HG02884 (cell line): ENCODE measurements at regions not wholly inside any gene's neighbourhood (a gene's known extent, or its start where the extent isn't known, plus 50 kb on each side); places are given as distances from the start of the nearest gene placed in this dataset.
"Not testable (repeated sequence)": the region's sequence is repeated elsewhere in the genome, so short reads cannot be mapped to it uniquely, and the experiment has no call there.

Source experiments
- ATAC-seq: cut with Tn5 transposase; IDR thresholded peaks from one replicate; pipeline ENCODE4 v1.9.1; 2021; ENCODE audit warnings: mild to moderate bottlenecking, moderate library complexity; ENCODE audit not compliant: unreplicated experiment

- ATAC-seq = no peak
These were observed 173.1 kb downstream of the KLHL28 start for GRCh38 chr14:44788612-44789011.

GRCh38 chr14:44785096-44785495 is 176.7 kb downstream of the KLHL28 start:
- ATAC-seq = no peak

DNA sequence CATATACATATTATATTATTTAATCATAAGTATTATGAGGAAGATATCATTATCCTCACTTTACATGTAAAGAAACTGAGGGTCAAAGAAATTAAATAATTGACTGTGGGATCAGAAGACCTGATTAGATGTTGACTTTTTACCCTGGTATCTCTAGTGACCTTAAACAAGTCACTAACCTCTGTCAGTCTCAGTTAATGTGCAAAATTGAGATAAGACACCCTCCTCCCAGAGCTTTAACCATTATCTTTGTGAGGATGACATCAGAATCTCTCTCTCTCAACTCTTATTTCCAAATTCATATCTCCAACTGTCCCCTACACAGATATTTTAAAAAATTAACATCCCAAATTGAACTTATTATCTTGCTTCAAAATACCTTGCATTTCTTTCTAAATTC is 177.8 kb downstream of the KLHL28 start:
- ATAC-seq = no peak

- ATAC-seq = no peak
These were observed 178.9 kb downstream of the KLHL28 start for GRCh38 chr14:44782775-44783238.

DNA sequence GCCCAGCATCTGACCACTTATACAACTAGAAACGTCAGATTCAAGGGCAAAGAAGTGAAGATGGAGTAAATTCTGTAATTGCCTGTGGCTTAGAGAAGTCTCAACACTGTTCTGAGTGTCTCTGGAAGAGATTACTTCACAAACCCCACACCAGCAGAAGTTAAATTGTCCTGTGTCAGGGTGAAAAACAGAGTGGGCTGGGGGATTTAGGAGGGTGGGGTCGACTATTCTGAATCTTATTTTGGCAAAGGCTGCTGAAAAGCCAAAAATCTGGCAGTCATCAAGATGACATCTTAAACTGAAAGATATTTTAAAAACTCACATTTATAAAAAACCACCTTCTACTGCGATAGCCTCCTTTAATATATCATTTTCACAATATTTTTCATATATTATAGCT is 180.8 kb downstream of the KLHL28 start:
- ATAC-seq = no peak

DNA sequence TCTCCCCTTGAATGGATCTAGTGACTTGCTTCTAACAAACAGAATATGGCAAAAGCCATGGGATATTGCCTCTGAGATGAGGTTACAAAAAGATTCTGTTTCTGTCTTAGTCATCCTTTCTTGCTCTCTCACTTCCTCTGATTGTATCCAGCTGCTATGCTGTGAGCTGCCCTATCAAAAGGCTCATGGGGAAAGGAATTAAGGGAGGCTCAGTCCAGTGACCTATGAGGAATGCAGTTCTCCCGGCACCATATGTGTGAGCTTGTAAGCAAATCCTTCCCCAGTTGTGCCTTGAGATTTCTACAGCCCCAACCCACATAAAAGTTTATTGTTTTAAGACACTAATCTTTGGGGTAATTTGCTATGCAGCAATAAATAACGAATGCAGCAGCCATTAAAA is 183.1 kb downstream of the KLHL28 start:
- ATAC-seq = peak; percentile 73

DNA sequence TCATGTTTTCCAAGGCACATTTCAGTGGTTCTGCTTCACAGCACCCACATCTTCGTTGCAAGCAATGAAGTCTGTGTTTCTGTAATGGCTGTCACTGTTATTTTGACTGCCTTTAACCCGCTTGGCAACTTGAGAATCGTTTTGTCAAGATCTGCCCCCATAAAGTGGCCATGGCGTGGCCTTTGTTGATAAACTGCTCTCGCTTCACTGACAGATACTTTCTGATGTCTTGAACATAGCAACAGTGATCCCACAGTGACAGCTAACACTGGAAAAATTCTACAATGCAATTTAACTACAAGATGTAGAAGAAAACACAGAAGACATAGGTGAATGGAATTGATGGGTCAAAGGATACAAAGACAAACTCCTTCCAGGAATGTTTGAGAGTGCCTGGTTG is 184.2 kb downstream of the KLHL28 start:
- no peak for ATAC-seq

DNA sequence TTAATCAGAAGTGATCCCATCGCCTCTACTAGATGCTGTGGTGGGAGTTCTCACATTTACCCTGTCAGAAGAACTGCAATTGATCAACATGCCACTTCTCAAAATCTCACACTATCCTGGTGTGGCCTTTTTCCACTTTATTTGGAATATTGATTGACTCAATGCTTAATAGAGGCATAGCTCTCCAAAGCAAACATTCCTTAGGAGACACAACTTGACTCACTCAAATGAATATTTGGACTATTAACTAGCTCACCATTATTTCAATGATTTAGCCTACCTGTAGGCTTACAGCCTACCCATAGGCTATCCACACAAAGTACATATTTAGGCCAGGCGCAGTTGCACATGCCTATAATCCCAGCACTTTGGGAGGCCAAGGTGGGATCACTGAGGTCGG is 186.5 kb downstream of the KLHL28 start:
- ATAC-seq = no peak

- no peak for ATAC-seq
These were observed 187.4 kb downstream of the KLHL28 start for GRCh38 chr14:44774396-44774795.

DNA sequence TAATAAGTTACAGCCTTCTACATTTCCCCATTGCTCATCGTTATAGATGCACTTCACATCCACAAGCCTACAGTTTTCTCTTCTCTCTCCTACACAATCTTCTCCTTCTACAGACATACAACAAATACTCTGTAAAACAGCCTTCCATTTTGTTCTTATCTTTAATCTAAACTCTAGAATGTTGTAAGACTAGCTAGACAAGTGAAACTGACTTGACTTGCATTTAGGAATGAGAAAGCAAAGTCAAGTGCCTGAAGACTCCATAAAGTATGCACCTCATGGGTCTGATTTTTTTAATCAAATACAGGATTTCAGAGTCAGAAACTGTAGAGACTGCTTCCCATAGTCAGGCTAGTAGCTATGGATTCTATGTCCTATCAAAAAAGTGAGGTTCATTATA is 190.3 kb downstream of the KLHL28 start:
- no peak for ATAC-seq

- ATAC-seq = no peak
These were observed 191.5 kb downstream of the KLHL28 start for GRCh38 chr14:44770201-44770600.

DNA sequence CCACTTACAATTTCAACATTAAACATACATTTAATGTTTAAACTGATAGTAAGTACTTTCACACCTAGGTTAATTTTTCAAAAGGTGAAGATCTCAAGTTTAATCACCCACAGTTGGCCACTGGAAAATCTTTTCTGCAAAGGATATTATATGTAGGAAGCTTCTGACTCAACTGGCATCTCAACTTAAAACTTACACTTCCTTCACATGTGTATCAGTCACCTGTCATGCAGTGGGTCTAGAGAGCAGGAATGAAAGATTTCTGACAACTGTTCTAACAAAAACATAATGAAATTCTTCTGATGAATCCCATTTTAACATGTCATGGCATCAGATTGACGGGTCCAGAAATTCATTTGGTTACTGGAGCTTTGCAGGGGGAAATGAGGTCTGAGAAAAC is 192.8 kb downstream of the KLHL28 start:
- no peak for ATAC-seq

DNA sequence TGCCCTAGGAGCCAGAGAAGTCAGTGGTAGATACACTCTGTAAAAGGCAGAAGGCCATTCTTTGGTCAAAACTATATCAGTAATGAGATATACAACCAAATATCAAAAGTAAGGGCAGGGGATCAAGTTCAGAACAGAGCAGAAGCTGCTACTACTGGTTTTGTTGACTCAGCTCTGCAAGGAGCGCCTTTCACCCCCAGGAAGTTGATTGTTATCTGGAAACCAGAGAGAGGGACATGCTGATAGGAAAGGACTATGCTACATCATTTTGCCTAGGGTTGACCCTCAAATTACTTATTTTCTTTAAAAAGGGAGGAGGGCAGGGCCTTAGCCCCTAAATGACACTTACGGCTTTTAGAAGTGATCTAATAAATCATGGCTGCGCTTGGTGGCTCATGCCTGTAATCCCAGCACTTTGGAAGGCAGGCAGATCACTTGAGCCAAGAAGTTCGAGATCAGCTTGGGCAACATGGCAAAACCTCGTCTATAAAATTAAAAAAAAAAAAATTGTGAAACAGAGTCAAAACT is 194.0 kb downstream of the KLHL28 start:
- no peak for ATAC-seq

GRCh38 chr14:44766285-44766684 is 195.5 kb downstream of the KLHL28 start:
- ATAC-seq = no peak

GRCh38 chr14:44763356-44763755 is 198.4 kb downstream of the KLHL28 start:
- ATAC-seq = no peak

- no peak for ATAC-seq
These were observed 202.5 kb downstream of the KLHL28 start for GRCh38 chr14:44759277-44759676.

DNA sequence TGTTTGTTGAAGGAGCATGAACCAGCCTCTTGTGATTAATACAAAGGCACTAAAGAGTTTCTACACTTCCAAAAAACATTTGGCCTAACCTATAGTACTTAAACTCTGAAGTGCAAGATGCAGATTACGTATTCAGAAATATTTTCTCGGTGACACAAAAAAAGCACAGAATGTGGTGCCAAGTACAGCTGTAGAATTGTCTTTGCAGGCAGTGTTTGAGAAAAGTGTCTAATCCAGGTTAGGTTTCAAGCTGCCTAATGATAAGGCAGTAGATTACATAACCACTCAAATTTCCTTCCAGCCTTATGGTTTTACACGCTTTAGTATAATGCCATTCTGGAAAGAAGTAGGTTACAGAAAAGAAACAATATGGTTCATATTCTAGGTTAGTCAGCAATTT is 205.2 kb downstream of the KLHL28 start:
- ATAC-seq = no peak

- no peak for ATAC-seq
These were observed 216.4 kb downstream of the KLHL28 start for GRCh38 chr14:44745371-44745770.

DNA sequence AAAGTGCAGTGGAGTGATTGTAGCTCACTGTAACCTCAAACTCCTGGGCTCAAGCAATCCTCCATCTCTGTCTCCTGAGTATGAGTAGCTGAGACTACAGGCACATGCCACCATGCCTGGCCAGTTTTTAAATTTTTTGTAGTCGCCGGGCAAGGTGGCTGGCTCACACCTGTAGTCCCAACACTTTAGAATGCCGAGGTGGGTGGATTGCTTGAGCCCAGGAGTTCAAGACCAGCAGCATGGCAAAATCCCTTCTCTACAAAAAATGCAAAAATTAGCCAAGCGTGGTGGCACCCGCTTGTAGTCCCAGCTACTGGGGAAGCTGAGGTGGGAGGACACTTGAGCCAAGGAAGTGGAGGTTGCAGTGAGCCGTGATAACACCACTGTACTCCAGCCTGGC is 219.5 kb downstream of the KLHL28 start:
- no peak for ATAC-seq

- no peak for ATAC-seq
These were observed 220.3 kb downstream of the KLHL28 start for GRCh38 chr14:44741431-44741830.

GRCh38 chr14:44736326-44736725 is 225.4 kb downstream of the KLHL28 start:
- ATAC-seq = no peak

GRCh38 chr14:44732144-44732543 is 225.1 kb upstream of the FSCB start:
- no peak for ATAC-seq

- no peak for ATAC-seq
These were observed 223.8 kb upstream of the FSCB start for GRCh38 chr14:44730860-44731259.

- not testable (repeated sequence) for ATAC-seq
These were observed 214.3 kb upstream of the FSCB start for GRCh38 chr14:44721395-44721794.
